ENCODE measurements at regions not wholly inside any gene's neighbourhood (a gene's known extent, or its start where the extent isn't known, plus 50 kb on each side); places are given as distances from the start of the nearest gene placed in this dataset.
"Not testable (repeated sequence)": the region's sequence is repeated elsewhere in the genome, so short reads cannot be mapped to it uniquely, and the experiment has no call there.

DNA sequence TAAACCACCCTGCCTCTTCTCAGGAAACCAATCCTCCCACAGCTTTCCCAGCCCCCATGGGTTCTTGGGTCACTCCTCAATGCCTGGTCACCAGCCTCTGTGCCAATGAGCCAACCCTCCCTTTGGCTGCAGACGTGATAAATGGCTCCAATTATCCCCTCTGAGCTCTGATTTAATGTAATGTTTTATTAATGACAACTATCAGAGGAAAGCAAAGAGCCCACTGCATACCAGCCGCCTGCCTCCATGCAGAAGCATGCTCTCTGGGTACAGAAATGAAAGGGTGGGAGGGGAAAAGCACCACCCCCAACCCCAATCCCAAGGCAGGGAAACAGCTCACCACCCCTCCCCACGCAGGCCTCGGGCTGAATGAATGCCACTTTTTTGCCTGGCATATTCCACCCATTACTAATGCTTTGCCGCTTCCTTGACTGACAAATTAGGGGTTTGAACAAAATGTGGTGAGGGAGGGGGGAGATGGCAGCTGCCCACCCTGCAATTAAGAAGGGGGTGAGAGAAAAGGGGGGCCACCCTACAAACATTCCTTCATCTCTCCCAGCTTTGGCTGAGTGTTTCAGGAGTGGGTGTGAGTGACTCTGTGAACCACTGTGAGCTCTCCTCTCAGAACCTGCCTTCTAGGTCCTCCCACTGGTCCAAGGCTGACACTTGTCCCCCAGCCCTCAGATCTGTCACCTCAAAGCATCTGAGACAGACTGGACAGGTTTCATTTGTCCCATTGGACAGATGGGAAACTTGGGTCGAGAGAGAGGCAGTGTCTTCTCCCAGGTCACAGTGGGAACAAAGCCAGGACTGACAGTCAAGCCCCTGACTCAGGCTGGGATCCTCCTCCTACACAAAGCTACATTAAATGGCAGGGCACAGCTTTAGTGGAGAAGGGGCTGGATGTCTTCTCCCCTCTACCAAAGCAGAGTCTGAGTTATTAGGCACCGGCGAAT, 161.5 kb downstream of the TMEM132E start:
- H3K4me1 ChIP-seq (ENCODE audit: control insufficient read depth, insufficient read depth, low read length, unreplicated experiment) = no peaks in the 10 kb centered on the region
- H2AFZ ChIP-seq (ENCODE audit: low read length, unreplicated experiment) = no peak overlapping the region
- peaks cover 11% of the 10 kb centered on the region for H3K27me3 ChIP-seq (ENCODE audit: insufficient read depth, low read length)
- H3K4me3 ChIP-seq (ENCODE audit: low read depth, low read length) = no peak overlapping the region
- H3K36me3 ChIP-seq (ENCODE audit: insufficient read depth, low read length) = no peaks in the 10 kb centered on the region
- no peak overlapping the region for H3K27ac ChIP-seq (ENCODE audit: low read depth, low read length)
- no peaks in the 10 kb centered on the region for H3K79me2 ChIP-seq (ENCODE audit: control insufficient read depth, insufficient read depth, low read length, unreplicated experiment)

DNA sequence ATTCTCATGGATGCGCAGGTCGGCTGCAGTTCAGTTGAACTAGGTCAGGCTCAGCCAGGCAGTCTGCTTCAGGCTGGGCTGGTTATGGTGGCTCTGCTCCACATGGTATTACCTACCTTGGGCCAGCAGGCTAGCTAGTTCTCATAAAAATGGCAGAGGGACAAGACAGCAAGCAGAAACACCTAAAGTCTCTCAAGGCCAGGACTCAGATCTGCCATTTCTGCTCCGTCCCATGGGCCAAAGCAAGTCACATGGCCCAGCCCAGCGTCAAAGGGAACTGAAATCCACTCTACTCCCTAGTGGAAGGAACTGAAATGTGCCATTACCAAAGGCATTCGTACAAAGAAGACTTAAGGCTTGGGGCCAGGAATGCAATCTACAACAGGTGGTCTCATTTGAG, 160.0 kb downstream of the TMEM132E start:
- no peaks in the 10 kb centered on the region for H3K4me1 ChIP-seq (ENCODE audit: control insufficient read depth, insufficient read depth, low read length, unreplicated experiment)
- H3K79me2 ChIP-seq (ENCODE audit: control insufficient read depth, insufficient read depth, low read length, unreplicated experiment) = no peaks in the 10 kb centered on the region
- peaks cover 11% of the 10 kb centered on the region for H3K27me3 ChIP-seq (ENCODE audit: insufficient read depth, low read length)
- no peak overlapping the region for H3K27ac ChIP-seq (ENCODE audit: low read depth, low read length)
- H3K4me3 ChIP-seq (ENCODE audit: low read depth, low read length) = no peak overlapping the region
- no peaks in the 10 kb centered on the region for H3K36me3 ChIP-seq (ENCODE audit: insufficient read depth, low read length)
- no peak overlapping the region for H2AFZ ChIP-seq (ENCODE audit: low read length, unreplicated experiment)

- not testable (repeated sequence) for H3K4me3 ChIP-seq (ENCODE audit: low read depth, low read length); H3K27me3 ChIP-seq (ENCODE audit: insufficient read depth, low read length); H3K27ac ChIP-seq (ENCODE audit: low read depth, low read length); H3K36me3 ChIP-seq (ENCODE audit: insufficient read depth, low read length); H3K79me2 ChIP-seq (ENCODE audit: control insufficient read depth, insufficient read depth, low read length, unreplicated experiment); H2AFZ ChIP-seq (ENCODE audit: low read length, unreplicated experiment); H3K4me1 ChIP-seq (ENCODE audit: control insufficient read depth, insufficient read depth, low read length, unreplicated experiment)
Observed at GRCh38 chr17:34737673-34738072, 158.3 kb downstream of the TMEM132E start.

GRCh38 chr17:34736611-34737010, 157.2 kb downstream of the TMEM132E start:
- Histone ChIP-seq H2AFZ (ENCODE audit: low read length, unreplicated experiment) (no peak overlapping the region), H3K79me2 (ENCODE audit: control insufficient read depth, insufficient read depth, low read length, unreplicated experiment) (no peaks in the 10 kb centered on the region), H3K4me3 (ENCODE audit: low read depth, low read length) (no peak overlapping the region), H3K36me3 (ENCODE audit: insufficient read depth, low read length) (no peaks in the 10 kb centered on the region), H3K27me3 (ENCODE audit: insufficient read depth, low read length) (peaks cover 3% of the 10 kb centered on the region; the same call in 1 of the 2 replicates), H3K27ac (ENCODE audit: low read depth, low read length) (no peak overlapping the region), H3K4me1 (ENCODE audit: control insufficient read depth, insufficient read depth, low read length, unreplicated experiment) (no peaks in the 10 kb centered on the region)

GRCh38 chr17:34733333-34733732, 154.0 kb downstream of the TMEM132E start:
- Histone ChIP-seq H3K27me3 (ENCODE audit: insufficient read depth, low read length) (no peaks in the 10 kb centered on the region; the same call in 1 of the 2 replicates), H3K36me3 (ENCODE audit: insufficient read depth, low read length) (no peaks in the 10 kb centered on the region), H3K27ac (ENCODE audit: low read depth, low read length) (no peak overlapping the region), H3K79me2 (ENCODE audit: control insufficient read depth, insufficient read depth, low read length, unreplicated experiment) (no peaks in the 10 kb centered on the region), H2AFZ (ENCODE audit: low read length, unreplicated experiment) (no peak overlapping the region), H3K4me1 (ENCODE audit: control insufficient read depth, insufficient read depth, low read length, unreplicated experiment) (no peaks in the 10 kb centered on the region), H3K4me3 (ENCODE audit: low read depth, low read length) (no peak overlapping the region)

DNA sequence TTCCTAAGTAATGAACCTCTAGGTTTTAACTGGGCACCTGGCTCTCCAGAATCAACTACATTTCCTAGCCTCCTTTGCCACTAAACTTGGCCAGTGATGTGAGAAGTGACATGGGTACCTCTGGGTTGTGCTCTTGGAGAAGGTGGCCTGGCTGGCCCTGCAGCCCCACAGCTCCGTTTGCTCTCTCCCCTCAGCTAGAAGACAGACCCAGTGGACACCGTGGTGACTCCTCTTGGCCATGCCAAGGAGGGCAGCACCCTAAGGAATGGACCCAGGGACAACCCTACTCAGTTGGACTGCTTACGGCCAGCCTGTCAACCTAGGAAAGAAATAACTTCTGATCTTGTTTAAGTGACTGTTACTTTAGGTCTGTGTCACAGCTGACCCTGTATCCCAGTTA, 151.4 kb downstream of the TMEM132E start:
- no peak overlapping the region for H3K4me3 ChIP-seq (ENCODE audit: low read depth, low read length)
- H2AFZ ChIP-seq (ENCODE audit: low read length, unreplicated experiment) = no peak overlapping the region
- no peaks in the 10 kb centered on the region for H3K79me2 ChIP-seq (ENCODE audit: control insufficient read depth, insufficient read depth, low read length, unreplicated experiment)
- H3K36me3 ChIP-seq (ENCODE audit: insufficient read depth, low read length) = no peaks in the 10 kb centered on the region
- H3K4me1 ChIP-seq (ENCODE audit: control insufficient read depth, insufficient read depth, low read length, unreplicated experiment) = no peaks in the 10 kb centered on the region
- no peaks in the 10 kb centered on the region; the same call in 1 of the 2 replicates for H3K27me3 ChIP-seq (ENCODE audit: insufficient read depth, low read length)
- H3K27ac ChIP-seq (ENCODE audit: low read depth, low read length) = no peak overlapping the region

DNA sequence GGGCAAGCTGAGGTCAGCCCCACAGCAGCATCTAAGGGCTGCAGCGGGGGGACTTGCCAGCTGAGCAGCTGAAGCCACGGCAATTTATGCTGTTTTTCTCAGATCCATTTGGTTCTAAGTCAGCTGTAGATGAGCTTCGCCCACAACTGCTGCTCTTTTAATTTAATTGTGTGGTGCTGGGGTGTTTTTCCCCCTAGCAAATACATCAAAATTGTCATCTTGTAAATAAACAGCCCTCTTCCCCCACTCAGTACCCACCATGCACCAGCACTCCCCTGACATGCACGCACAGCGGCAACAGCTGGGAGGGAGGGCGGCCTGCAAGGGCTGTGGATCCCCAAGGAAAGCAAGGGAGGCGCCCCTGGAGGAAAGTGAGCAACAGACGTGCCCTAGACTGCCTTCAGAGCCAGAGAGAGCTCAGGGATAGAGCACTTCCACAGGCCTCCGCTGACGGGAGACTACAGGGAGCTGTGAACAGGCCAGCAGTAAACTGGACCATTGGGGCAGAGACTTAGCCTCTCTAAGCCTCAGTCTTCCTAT, 149.5 kb downstream of the TMEM132E start:
- Histone ChIP-seq H3K36me3 (ENCODE audit: insufficient read depth, low read length) (no peaks in the 10 kb centered on the region), H3K4me1 (ENCODE audit: control insufficient read depth, insufficient read depth, low read length, unreplicated experiment) (no peaks in the 10 kb centered on the region)

DNA sequence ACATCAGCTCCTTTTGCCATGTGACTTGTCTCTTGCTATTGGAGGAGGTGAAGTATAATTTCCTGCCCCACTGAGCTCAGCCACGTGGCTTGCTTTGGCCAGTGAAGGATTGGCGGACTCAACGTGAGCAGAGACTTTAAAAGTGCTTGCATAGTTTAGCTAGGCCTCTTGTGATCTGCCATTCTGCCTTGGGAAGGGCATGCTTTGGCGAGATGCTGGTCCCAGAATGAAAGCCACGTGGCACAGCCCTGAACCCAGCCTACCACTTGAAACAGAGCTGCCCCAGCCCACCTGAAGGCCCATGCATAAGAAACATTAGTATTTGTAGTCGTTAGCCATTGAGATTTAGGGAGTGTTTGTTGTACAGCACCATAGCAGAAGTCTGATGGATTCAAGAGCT, 148.2 kb downstream of the TMEM132E start:
- Histone ChIP-seq H2AFZ (ENCODE audit: low read length, unreplicated experiment) (no peak overlapping the region), H3K27me3 (ENCODE audit: insufficient read depth, low read length) (peaks cover 9% of the 10 kb centered on the region; the same call in 1 of the 2 replicates), H3K4me1 (ENCODE audit: control insufficient read depth, insufficient read depth, low read length, unreplicated experiment) (no peaks in the 10 kb centered on the region), H3K36me3 (ENCODE audit: insufficient read depth, low read length) (no peaks in the 10 kb centered on the region), H3K27ac (ENCODE audit: low read depth, low read length) (no peak overlapping the region), H3K4me3 (ENCODE audit: low read depth, low read length) (no peak overlapping the region), H3K79me2 (ENCODE audit: control insufficient read depth, insufficient read depth, low read length, unreplicated experiment) (no peaks in the 10 kb centered on the region)

More for the DNA sequence above, 149.5 kb downstream of the TMEM132E start:
- no peak overlapping the region for H2AFZ ChIP-seq (ENCODE audit: low read length, unreplicated experiment)
- no peak overlapping the region for H3K27ac ChIP-seq (ENCODE audit: low read depth, low read length)
- H3K27me3 ChIP-seq (ENCODE audit: insufficient read depth, low read length) = no peaks in the 10 kb centered on the region
- no peak overlapping the region for H3K4me3 ChIP-seq (ENCODE audit: low read depth, low read length)
- H3K79me2 ChIP-seq (ENCODE audit: control insufficient read depth, insufficient read depth, low read length, unreplicated experiment) = no peaks in the 10 kb centered on the region

DNA sequence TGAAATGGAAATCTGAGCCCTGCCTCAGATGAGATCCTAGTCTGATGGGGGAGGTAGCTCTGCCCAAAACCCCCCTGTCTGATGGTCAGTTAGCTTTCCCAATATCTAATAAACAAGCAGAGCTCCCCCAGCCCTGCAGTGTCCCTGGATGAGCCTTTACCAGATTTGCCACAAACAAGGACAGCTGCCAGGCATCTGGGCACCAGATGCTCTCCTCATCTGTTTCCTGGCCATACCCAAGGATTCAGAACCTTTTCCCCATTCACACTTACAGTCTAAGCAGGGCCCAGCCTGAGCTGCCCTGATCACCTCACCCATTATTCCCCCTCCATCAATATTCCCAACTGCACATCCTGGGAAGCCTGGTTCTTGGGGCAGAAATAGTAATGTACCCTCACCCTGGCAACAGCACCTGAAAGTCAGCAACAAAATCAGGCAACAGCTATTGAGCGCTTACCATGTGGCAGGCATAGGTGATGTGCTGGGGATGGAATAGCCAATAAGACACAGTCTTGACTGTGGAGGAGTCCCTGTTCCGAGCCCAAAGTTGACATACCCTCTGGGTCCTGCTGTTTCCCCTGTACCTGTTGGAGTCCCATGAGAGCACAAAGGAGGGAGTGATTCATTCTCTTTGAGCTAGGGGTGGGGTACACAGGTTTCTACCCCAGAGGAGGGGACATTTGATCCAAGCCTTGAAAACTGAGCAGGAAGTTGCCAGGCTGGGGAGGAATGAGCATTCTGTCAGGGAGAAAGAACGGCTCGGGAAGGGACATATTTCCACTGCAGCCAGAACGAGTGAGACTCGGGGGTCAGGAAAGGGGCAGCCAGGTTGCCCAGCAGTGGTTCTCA, 147.4 kb downstream of the TMEM132E start:
- Histone ChIP-seq H3K36me3 (ENCODE audit: insufficient read depth, low read length) (no peaks in the 10 kb centered on the region), H3K27me3 (ENCODE audit: insufficient read depth, low read length) (peaks cover 10% of the 10 kb centered on the region; the same call in 1 of the 2 replicates), H3K79me2 (ENCODE audit: control insufficient read depth, insufficient read depth, low read length, unreplicated experiment) (no peaks in the 10 kb centered on the region), H3K4me3 (ENCODE audit: low read depth, low read length) (no peak overlapping the region), H3K27ac (ENCODE audit: low read depth, low read length) (no peak overlapping the region), H3K4me1 (ENCODE audit: control insufficient read depth, insufficient read depth, low read length, unreplicated experiment) (no peaks in the 10 kb centered on the region), H2AFZ (ENCODE audit: low read length, unreplicated experiment) (no peak overlapping the region)

DNA sequence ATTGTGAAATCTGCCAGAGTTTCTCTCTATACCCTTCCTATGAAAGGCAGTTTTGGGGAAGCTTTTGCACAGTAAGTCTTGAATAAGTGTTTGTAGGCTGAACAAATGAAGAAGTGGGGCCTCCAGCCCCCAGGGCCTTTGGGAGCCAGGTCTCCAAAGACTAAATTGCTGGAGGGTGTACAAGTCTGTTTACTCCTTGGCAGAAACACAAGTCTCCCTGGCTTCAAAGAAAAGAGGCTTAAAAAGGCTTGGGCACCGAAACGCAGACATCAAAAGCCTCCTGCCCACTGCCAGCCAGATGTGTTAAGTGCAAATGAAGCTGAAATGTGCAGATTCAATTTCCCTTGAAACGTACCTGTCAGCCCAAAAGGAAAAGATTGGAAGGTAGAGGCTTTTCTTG, 146.3 kb downstream of the TMEM132E start:
- no peaks in the 10 kb centered on the region for H3K4me1 ChIP-seq (ENCODE audit: control insufficient read depth, insufficient read depth, low read length, unreplicated experiment)
- H3K4me3 ChIP-seq (ENCODE audit: low read depth, low read length) = no peak overlapping the region
- peaks cover 10% of the 10 kb centered on the region; the same call in 1 of the 2 replicates for H3K27me3 ChIP-seq (ENCODE audit: insufficient read depth, low read length)
- H3K36me3 ChIP-seq (ENCODE audit: insufficient read depth, low read length) = no peaks in the 10 kb centered on the region
- no peaks in the 10 kb centered on the region for H3K79me2 ChIP-seq (ENCODE audit: control insufficient read depth, insufficient read depth, low read length, unreplicated experiment)
- no peak overlapping the region for H2AFZ ChIP-seq (ENCODE audit: low read length, unreplicated experiment)
- H3K27ac ChIP-seq (ENCODE audit: low read depth, low read length) = no peak overlapping the region

All from ACC112 (cell line).